DOHH2 (cell line): ENCODE measurements at regions not wholly inside any gene's neighbourhood (a gene's known extent, or its start where the extent isn't known, plus 50 kb on each side); places are given as distances from the start of the nearest gene placed in this dataset.

Experiments
- H3F3A ChIP-seq: fragments of 200-600 bp; sonication (generic), shearing (Covaris generic); 2 replicates; pipeline ENCODE4 v1.6.0; 2016; ENCODE audit warnings: antibody characterized with exemption, mild to moderate bottlenecking; ENCODE audit not compliant: control insufficient read depth, insufficient read depth
- H3K27ac ChIP-seq: fragments of 200-600 bp; sonication (generic); 2 replicates; pipeline ENCODE4 v1.5.1; 2014; ENCODE audit warnings: low read depth, mild to moderate bottlenecking, low read length, moderate library complexity
- H3K27me3 ChIP-seq: fragments of 200-600 bp; sonication (generic); 2 replicates; pipeline ENCODE4 v1.6.1; 2014; ENCODE audit warnings: mild to moderate bottlenecking, low read length, mixed read lengths; ENCODE audit not compliant: control insufficient read depth
- H3K36me3 ChIP-seq: fragments of 200-600 bp; sonication (generic); 2 replicates; pipeline ENCODE4 v1.6.1; 2014; ENCODE audit warnings: mild to moderate bottlenecking, low read length, moderate library complexity, mixed read lengths; ENCODE audit not compliant: control insufficient read depth
- H3K4me1 ChIP-seq: fragments of 200-600 bp; sonication (generic); 2 replicates; pipeline ENCODE4 v1.6.1; 2014; ENCODE audit warnings: mild to moderate bottlenecking, low read length, mixed read lengths; ENCODE audit not compliant: control insufficient read depth
- H3K4me2 ChIP-seq: fragments of 200-600 bp; sonication (generic); 2 replicates; pipeline ENCODE4 v1.6.0; 2014; ENCODE audit warnings: mild to moderate bottlenecking, low read length, moderate library complexity
- H3K4me3 ChIP-seq: fragments of 200-600 bp; sonication (generic); 2 replicates; pipeline ENCODE4 v1.5.1; 2014; ENCODE audit warnings: mild to moderate bottlenecking, low read length, mixed read lengths
- H3K79me2 ChIP-seq: fragments of 200-600 bp; sonication (generic); 2 replicates; pipeline ENCODE4 v1.6.1; 2014; ENCODE audit warnings: mild to moderate bottlenecking, low read length, mixed read lengths; ENCODE audit not compliant: control insufficient read depth
- H3K9me2 ChIP-seq: fragments of 200-600 bp; sonication (generic); replicated peaks from 2 replicates; pipeline ENCODE4 v1.6.1; 2014; ENCODE audit warnings: mild to moderate bottlenecking, low read length, mixed read lengths; ENCODE audit not compliant: control insufficient read depth
- H3K9me3 ChIP-seq: fragments of 200-600 bp; sonication (generic); 2 replicates; pipeline ENCODE4 v1.6.1; 2014; ENCODE audit warnings: antibody characterized with exemption, low read length, mixed read lengths; ENCODE audit not compliant: control insufficient read depth, insufficient read depth
- H4K20me1 ChIP-seq: fragments of 200-600 bp; sonication (generic); 2 replicates; pipeline ENCODE4 v1.6.0; 2014; ENCODE audit warnings: low read depth, mild to moderate bottlenecking, antibody characterized with exemption, low read length, moderate library complexity; ENCODE audit not compliant: control insufficient read depth, insufficient read depth
- CTCF ChIP-seq: fragments of 200-600 bp; sonication (generic); IDR thresholded peaks from one replicate; pipeline ENCODE4 v1.5.1; 2014; ENCODE audit warnings: antibody characterized with exemption, mild to moderate bottlenecking, low read depth, low read length; ENCODE audit not compliant: poor library complexity, severe bottlenecking
- EZH2phosphoT487 ChIP-seq: fragments of 200-600 bp; sonication (generic); IDR thresholded peaks from 2 replicates; pipeline ENCODE4 v1.6.1; 2017; ENCODE audit warnings: borderline replicate concordance, mild to moderate bottlenecking, antibody characterized with exemption, low read length, moderate library complexity, mixed read lengths

GRCh38 chr6:146908786-146909185, 295.4 kb upstream of the STXBP5 start:
- H3K4me1 ChIP-seq, result no peaks in the 10 kb centered on the region
- no peaks in the 10 kb centered on the region for H3K9me2 ChIP-seq
- no peaks in the 10 kb centered on the region for H4K20me1 ChIP-seq
- H3K79me2 ChIP-seq, result no peaks in the 10 kb centered on the region
- no peaks in the 10 kb centered on the region for H3F3A ChIP-seq
- no peaks in the 10 kb centered on the region for H3K9me3 ChIP-seq
- TF ChIP-seq CTCF (no peak), EZH2phosphoT487 (no peak)
- no peaks in the 10 kb centered on the region for H3K36me3 ChIP-seq
- H3K4me3 ChIP-seq, result no peak overlapping the region
- no peak overlapping the region for H3K4me2 ChIP-seq
- H3K27ac ChIP-seq, result no peak overlapping the region
- no peaks in the 10 kb centered on the region for H3K27me3 ChIP-seq

GRCh38 chr6:146909376-146909775, 294.8 kb upstream of the STXBP5 start:
- no peaks in the 10 kb centered on the region for H3K4me1 ChIP-seq
- no peak overlapping the region for H3K4me2 ChIP-seq
- H3K27me3 ChIP-seq, result no peaks in the 10 kb centered on the region
- no peaks in the 10 kb centered on the region for H3F3A ChIP-seq
- H3K36me3 ChIP-seq, result no peaks in the 10 kb centered on the region
- H3K79me2 ChIP-seq, result no peaks in the 10 kb centered on the region
- no peak overlapping the region for H3K4me3 ChIP-seq
- TF ChIP-seq EZH2phosphoT487 (no peak), CTCF (no peak)
- no peaks in the 10 kb centered on the region for H3K9me3 ChIP-seq
- no peaks in the 10 kb centered on the region for H3K9me2 ChIP-seq
- H3K27ac ChIP-seq, result no peak overlapping the region
- H4K20me1 ChIP-seq, result no peaks in the 10 kb centered on the region

- no peak for TF ChIP-seq EZH2phosphoT487
- no peak for TF ChIP-seq CTCF
- Histone ChIP-seq H3K27ac (no peak overlapping the region), H3K4me1 (no peaks in the 10 kb centered on the region), H3K4me2 (no peak overlapping the region), H3K79me2 (no peaks in the 10 kb centered on the region), H3K9me2 (no peaks in the 10 kb centered on the region), H4K20me1 (no peaks in the 10 kb centered on the region), H3F3A (no peaks in the 10 kb centered on the region), H3K27me3 (no peaks in the 10 kb centered on the region), H3K4me3 (no peak overlapping the region), H3K36me3 (no peaks in the 10 kb centered on the region), H3K9me3 (no peaks in the 10 kb centered on the region)
Measured at GRCh38 chr6:146909886-146910285, 294.3 kb upstream of the STXBP5 start.

GRCh38 chr6:146910611-146911010, 293.6 kb upstream of the STXBP5 start:
- Histone ChIP-seq H3K4me1 (no peaks in the 10 kb centered on the region), H3K36me3 (no peaks in the 10 kb centered on the region), H4K20me1 (no peaks in the 10 kb centered on the region), H3K27me3 (no peaks in the 10 kb centered on the region), H3K4me3 (no peak overlapping the region), H3K27ac (no peak overlapping the region), H3K9me3 (no peaks in the 10 kb centered on the region), H3K79me2 (no peaks in the 10 kb centered on the region), H3F3A (no peaks in the 10 kb centered on the region), H3K4me2 (no peak overlapping the region), H3K9me2 (no peaks in the 10 kb centered on the region)
- TF ChIP-seq CTCF (no peak), EZH2phosphoT487 (no peak)
